K562 (cell line): ENCODE measurements at regions not wholly inside any gene's neighbourhood (a gene's known extent, or its start where the extent isn't known, plus 50 kb on each side); places are given as distances from the start of the nearest gene placed in this dataset.

Experiments
- ASH1L ChIP-seq: fragments of 450-650 bp; IDR thresholded peaks from 2 replicates; pipeline ENCODE4 v1.6.1; 2018; ENCODE audit warnings: borderline replicate concordance, mild to moderate bottlenecking, low read depth; ENCODE audit not compliant: partially characterized antibody
- CREB5 ChIP-seq: fragments of 250-450 bp; sonication (Bioruptor Pico); IDR thresholded peaks from 2 replicates; pipeline ENCODE4 v1.5.0; 2020; ENCODE audit warnings: mild to moderate bottlenecking
- NR1H2 ChIP-seq: sonication (generic); formaldehyde crosslinking; IDR thresholded peaks from 2 replicates; pipeline ENCODE4 v1.4.0; 2020; ENCODE audit warnings: mild to moderate bottlenecking, missing genetic modification reagents
- SMC3 ChIP-seq: conservative IDR thresholded peaks from 2 replicates; pipeline ENCODE4 v1.6.1; 2011; ENCODE audit warnings: low read depth, low read length, improper control_type of control experiment; ENCODE audit not compliant: insufficient read depth
- ZNF143 ChIP-seq: sonication (generic); formaldehyde crosslinking; IDR thresholded peaks from 2 replicates; pipeline ENCODE4 v1.9.0; 2022; ENCODE audit warnings: mild to moderate bottlenecking, missing genetic modification reagents
- TF ChIP-seq, protein P1 (sequence below), 3 experiments: IDR thresholded peaks in 2 of 3; conservative IDR thresholded peaks in 1 of 3; 2 replicates each; pipeline ENCODE4 v1.5.1; 2011 to 2012; ENCODE audit warnings: low read length in 3 of 3, mild to moderate bottlenecking in 3 of 3, control low read depth in 2 of 3, improper control_type of control experiment in 1 of 3, inconsistent platforms in 1 of 3, low read depth in 1 of 3, mixed read lengths in 1 of 3, moderate library complexity in 1 of 3; ENCODE audit not compliant: insufficient read depth in 2 of 3
- TF ChIP-seq, protein P2 (sequence below), 2 experiments: IDR thresholded peaks; 2 replicates each; pipeline ENCODE4 v1.6.1; 2011; ENCODE audit warnings: borderline replicate concordance in 1 of 2, control low read depth in 1 of 2, low read depth in 1 of 2, low read length in 1 of 2, mild to moderate bottlenecking in 1 of 2, mixed read lengths in 1 of 2, moderate library complexity in 1 of 2; ENCODE audit not compliant: insufficient read depth in 1 of 2, insufficient read length in 1 of 2, poor library complexity in 1 of 2, severe bottlenecking in 1 of 2; ENCODE audit errors: extremely low read depth in 1 of 2

DNA sequence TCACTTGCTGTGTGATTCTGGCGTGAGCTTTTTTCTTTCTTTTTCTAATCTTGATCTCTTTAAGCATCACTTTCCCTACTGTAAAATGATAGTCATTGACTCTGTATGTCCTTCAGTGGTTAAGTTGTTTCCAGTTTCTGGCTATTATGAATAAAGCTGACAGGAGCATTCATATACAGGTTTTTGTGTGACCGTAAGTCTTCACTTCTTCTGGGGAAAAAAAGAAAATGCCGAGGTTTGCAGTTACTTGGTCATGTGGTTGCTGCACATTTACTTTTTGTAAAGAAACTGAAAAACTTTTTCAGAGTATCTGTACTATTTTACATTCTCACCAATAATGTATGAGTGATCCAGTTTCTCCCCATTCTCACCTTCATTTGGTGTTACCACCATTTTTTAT is 247.4 kb upstream of the RBMS3 start:
- TF ChIP-seq, protein P1, sequence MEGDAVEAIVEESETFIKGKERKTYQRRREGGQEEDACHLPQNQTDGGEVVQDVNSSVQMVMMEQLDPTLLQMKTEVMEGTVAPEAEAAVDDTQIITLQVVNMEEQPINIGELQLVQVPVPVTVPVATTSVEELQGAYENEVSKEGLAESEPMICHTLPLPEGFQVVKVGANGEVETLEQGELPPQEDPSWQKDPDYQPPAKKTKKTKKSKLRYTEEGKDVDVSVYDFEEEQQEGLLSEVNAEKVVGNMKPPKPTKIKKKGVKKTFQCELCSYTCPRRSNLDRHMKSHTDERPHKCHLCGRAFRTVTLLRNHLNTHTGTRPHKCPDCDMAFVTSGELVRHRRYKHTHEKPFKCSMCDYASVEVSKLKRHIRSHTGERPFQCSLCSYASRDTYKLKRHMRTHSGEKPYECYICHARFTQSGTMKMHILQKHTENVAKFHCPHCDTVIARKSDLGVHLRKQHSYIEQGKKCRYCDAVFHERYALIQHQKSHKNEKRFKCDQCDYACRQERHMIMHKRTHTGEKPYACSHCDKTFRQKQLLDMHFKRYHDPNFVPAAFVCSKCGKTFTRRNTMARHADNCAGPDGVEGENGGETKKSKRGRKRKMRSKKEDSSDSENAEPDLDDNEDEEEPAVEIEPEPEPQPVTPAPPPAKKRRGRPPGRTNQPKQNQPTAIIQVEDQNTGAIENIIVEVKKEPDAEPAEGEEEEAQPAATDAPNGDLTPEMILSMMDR (IDR thresholded peaks at IDR 0.05 in 2 of 3, conservative IDR thresholded peaks at IDR 0.05 in 1 of 3; ENCODE audit: insufficient read depth in 2 of 3, low read depth in 1 of 3, low read length in 3 of 3) = no peak
- no peak for TF ChIP-seq NR1H2 (CRISPR knock-in tag)
- no peak for TF ChIP-seq ASH1L
- no peak for TF ChIP-seq SMC3
- no peak for TF ChIP-seq CREB5 (CRISPR knock-in tag)
- no peak for TF ChIP-seq ZNF143 (CRISPR knock-in tag)
- TF ChIP-seq, protein P2, sequence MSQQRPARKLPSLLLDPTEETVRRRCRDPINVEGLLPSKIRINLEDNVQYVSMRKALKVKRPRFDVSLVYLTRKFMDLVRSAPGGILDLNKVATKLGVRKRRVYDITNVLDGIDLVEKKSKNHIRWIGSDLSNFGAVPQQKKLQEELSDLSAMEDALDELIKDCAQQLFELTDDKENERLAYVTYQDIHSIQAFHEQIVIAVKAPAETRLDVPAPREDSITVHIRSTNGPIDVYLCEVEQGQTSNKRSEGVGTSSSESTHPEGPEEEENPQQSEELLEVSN (IDR thresholded peaks at IDR 0.05; ENCODE audit: borderline replicate concordance in 1 of 2, extremely low read depth in 1 of 2, insufficient read depth in 1 of 2, insufficient read length in 1 of 2, low read depth in 1 of 2, low read length in 1 of 2, poor library complexity in 1 of 2, severe bottlenecking in 1 of 2) = no peak
